Activated CD4-positive, alpha-beta T cell treated with anti-CD3 and anti-CD28 coated beads, Interleukin-2, amount 50 U/mL, for 48 hours (primary cell): ENCODE measurements at regions not wholly inside any gene's neighbourhood (a gene's known extent, or its start where the extent isn't known, plus 50 kb on each side); places are given as distances from the start of the nearest gene placed in this dataset.

Experiments used
- DNase-seq, 2 experiments: peaks; one replicate each; pipeline ENCODE4 v3.0.0-alpha.2; 2020

DNA sequence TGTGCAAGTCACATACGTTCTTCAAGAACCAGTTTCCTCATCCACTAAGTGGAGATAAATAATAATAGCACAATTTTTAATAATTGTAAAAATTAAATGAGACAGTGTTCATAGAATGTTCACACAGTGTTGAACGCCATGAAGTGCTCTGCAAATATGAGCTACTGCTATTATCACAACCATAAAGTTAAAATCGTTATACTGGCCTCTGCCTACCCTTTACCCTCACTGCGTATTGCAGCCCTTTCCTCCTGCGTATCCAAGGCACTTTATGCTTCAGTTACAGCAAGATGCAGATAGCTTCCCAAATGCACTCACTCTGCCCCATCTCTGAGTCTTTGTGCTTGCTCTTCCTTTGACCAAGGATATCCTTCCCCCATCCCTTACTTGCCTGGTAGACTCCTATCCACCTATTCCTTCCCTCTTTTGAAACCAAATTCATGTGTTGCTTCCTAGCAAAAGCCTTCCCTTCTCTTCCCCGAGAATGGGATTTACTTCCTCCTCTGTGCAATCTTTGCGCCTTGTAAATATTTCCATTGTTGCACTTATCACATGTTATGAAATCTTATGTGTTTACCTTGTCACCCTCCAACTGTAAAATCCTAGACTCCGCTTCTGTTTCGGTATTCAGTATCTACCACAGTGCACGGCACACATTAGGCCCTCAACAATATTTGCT is 196.9 kb downstream of the ADAMTS15 start:
- DNase-seq, result no peak

DNA sequence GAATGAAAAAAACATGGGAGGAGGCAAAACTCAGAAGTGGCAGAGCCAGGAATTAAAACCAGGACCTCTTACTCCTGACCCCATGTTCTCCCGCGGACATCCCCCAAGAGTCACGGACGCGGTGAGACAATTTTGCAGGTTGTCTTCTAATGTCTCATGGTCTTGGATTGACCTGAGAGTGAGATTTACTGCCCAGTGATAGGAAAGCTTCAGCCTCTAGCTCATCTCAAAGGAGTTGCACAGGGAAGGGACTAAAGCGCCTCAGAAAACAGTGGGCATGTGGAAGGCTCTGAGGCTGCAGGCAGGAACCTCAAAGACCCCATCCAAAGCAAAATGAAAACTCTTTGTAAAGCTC is 197.4 kb downstream of the ADAMTS15 start:
- DNase-seq, result no peak

DNA sequence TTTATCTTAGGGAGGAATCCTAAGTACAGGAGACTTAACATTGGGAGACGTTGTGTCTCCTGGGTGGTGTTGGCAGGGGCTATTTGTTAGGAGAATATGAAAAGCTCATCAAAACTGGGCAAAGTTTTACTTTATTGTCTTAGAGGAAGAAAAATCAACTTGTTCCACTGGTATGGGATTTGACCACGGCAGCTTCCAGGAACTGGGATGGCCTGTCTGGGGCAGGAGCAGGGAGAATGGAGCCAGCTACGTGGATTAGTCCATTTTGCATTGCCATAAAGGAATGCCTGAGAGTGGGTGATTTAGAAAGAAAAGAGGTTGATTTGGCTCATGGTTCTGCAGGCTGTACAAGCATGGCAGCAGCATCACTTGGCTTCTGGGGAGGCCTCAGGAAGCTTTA is 198.4 kb downstream of the ADAMTS15 start:
- DNase-seq, result no peak

DNA sequence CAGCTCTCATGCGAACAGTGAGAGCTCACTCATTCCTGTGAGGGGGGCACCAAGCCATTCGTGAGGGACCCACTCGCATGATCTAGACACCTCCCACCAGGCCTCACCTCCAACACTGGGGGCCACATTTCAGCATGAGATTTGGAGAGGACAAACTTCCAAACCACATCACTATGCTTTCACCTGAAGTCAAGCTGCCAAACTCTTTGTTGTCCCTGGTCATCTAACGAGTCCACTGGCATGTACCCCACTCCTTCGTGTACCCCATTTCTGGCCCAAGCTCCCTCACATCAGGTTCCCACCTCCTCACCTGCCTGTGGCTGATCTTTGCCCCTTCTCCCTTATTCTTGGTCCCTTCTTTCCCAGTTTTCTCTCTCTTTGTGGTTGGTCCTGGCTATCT is 198.9 kb downstream of the ADAMTS15 start:
- DNase-seq, result no peak

DNA sequence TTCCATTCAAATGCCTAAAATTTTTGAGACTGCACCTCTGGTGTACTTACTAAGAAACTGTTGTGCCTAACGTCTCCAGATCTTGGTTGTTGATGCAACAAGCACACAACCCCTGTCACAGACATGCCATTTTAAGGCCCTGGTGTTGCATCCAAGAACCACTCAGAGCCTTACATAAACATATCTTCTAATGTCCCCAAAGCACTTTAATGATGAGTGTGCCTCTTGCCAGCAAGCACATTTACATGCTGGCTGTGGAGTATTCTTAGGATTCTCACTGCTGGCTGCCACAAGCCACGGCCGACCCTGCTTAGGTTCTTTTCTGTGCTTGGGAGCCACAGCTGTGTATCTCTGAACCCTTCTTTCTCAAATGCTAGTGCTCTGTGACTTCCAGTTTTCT is 201.4 kb downstream of the ADAMTS15 start:
- no peak for DNase-seq

DNA sequence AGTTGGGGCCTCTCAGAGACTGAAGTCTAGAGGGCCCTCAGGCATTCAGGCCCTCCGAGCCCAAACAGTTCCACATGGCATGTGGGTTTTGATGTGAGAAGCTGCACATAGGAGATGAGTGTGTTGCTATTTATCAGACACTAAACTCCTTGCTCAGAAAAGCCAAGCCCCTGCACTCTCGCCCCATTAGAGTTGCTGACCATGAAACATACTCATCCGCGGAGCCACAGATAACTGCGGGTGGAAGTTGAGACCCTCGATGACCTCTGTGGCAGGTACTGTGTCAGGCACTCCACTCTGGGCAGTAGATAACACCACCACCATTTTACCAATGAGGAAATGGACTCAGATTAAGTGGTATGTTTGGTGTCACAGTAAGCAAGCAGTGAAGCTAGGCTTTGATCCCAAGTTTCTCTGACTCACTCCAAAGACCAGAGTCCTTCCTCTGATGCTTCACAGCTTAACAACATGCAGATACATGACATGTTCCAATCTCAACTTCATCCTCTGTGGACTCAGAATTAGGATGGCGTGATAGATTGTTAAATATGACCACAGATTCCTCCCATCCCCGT is 202.1 kb downstream of the ADAMTS15 start:
- DNase-seq, result no peak

DNA sequence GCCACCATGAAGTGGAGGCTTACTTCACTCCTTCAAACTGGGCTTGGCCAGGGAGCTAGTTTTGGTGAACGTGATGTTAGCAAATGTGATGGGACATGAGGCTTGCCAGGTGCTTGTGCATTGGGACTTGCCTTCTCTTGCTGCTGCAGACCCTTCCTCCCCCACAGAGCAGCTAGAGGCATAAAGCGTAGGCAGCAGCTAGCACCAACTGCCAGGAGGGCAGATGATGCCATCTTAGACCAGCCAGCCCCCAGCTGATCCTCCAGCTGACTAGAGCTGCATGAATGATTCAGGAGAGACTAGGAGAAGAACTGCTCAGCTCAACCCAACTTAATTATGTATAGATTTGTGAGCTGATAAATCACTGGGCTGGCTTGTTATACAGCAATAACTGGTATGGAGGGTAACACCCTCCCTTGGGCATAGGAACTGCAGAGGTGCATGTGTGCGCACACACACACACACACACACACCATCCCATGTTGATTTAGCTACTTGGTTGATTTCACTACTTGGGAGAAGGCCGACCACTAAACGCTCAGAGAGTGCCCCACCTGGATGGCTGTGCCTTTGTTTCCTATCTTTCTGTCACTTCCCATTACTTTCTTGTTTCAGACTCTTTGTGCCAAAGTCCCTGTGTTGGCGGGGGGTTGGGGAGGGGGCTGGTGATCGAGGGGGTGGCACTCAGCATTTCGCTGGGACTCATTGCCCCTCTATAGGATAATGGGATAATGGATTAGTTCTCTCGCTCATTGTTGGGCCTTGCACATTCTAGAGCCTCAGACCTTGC is 202.8 kb downstream of the ADAMTS15 start:
- DNase-seq, result no peak

DNA sequence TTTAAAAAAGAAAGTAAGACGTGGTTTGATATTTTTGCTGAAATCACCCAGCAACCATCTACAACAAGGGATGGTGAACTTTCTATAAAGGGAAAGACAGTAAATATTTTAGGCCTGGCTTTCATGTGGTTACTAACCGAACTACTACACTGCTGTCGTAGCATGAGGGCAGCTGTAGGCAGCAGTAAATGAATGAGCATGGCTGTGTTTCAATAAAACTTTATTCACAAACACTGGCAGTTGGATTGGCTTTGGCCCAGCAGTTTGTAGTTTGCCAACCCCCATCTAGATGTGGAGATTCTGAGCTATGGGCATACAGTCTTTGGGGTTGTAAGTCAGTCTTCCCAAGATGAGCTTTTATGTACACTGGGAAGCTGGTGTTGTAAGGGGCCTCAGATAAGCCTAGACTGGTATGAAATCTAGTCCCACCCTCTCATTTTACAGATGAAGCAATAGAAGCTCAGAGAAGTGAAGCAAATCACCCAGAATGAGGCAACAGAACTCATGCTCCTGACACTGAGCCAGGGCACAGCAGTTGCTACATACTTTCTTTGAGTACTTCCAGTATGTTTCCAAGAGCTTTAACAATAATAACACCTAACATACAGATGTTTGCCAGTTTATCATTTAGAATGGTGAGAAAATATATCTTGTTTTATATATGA is 204.4 kb downstream of the ADAMTS15 start:
- DNase-seq, result no peak

DNA sequence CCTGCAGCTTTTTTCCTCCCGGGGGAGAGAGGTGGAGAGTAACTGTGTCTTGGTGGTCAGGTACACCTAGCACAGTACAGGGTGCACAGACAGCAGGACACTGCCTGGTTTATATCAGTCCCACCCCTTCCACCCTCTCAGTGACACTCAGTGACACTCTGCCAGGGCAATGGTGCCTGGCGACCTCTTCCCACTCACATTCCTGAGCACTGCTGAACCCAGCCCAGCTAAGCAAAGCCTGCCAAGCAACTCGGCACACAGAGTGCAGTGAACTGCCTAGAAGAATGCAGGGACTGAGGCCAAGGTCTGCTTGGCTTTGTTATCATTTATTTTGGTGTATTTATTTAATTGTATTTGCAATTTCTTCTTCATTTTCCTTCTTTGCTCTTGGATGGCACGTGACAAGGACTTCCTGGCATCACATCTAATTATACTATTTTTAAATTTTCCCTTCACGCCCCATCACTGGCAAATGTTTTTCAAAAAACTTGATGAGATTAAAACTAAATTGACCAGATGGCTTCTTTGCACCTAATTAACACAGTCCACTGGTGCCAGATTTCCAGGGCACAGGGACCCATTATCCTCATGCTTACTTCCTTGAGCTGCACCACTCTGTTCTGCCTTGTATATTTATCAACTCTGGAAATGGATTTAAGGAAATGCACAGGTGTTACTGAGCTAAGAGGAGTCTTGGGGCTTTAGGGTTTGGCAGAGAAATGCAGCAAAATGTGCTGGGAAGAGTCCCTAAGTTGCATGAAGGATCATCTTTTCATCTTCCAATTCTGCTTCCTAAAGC is 205.6 kb downstream of the ADAMTS15 start:
- no peak for DNase-seq

DNA sequence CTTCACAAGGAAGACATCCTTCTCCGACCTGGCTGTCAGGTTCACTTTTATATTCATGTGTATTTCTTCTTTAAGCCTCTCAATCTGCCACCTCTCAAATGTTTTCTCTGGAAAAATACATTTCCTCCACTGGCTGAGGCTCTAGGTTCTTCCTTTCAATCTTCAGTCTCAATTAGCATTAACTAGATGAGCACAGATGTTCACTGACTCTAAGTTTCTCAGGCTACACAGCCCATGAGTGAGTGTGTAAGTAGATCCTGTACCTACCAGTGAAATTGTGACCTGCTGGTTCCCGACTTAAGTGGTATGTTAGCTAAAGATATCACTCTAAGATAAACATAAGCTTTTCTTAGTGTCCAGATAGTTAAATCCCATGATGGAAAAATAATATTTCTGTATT is 206.9 kb downstream of the ADAMTS15 start:
- no peak for DNase-seq

DNA sequence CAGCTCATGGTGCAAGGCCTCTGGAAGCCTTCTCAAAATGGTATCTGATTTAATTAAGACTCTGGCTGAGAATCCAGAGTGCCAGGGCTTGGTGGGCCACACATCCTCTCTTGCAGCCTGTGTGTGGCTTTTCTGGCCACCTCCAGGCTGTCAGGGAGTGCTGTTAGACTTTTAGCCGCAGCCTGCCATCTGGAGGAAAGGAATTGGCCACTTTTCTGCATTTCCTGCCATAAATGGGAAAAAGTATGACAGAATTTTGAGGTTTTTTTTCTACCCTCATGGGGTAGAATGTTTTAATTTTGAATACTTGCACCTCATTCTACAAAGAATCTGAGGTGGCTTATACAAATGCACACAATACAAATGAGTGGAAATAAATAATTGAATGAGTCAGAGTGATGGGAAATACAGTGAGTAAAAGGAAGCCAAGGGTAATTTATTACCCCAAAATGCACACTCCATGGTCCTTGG is 218.4 kb downstream of the ADAMTS15 start:
- DNase-seq, result no peak

DNA sequence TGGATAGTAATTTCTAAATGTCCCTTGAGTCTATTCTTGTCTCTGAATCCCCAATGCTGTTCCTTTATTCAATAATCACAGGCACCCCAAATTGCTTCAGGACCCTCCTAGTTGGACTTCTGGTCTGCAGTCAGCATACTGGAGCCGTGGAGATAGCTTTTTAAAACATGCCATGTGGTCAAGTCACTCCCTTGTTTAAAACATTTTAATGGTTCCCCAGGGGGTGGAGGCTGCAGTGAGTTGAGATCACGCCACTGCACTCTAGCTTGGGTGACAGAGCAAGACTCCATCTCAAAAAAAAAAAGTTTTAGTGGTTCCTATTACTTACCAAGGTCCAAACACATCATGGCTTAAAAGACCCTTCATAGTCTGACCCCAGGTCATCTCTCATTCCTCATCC is 220.3 kb downstream of the ADAMTS15 start:
- DNase-seq, result no peak

DNA sequence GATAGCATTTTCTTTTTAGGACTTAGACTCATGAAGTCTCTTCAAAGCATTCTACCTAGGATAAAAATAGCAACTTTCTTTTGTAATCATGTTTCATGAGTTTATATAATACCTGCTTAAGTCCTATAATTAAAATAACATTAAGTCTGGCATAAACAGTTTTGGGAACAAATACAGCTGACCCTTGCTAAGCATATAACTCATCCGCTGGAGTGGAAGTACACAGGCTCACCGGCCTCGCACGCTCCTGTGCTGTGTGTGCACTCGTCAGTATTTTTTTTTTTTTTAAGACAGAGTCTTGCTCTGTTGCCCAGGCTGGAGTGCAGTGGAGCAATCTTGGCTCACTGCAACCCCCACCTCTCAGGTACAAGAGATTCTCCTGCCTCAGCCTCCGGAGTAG is 221.8 kb downstream of the ADAMTS15 start:
- no peak for DNase-seq

DNA sequence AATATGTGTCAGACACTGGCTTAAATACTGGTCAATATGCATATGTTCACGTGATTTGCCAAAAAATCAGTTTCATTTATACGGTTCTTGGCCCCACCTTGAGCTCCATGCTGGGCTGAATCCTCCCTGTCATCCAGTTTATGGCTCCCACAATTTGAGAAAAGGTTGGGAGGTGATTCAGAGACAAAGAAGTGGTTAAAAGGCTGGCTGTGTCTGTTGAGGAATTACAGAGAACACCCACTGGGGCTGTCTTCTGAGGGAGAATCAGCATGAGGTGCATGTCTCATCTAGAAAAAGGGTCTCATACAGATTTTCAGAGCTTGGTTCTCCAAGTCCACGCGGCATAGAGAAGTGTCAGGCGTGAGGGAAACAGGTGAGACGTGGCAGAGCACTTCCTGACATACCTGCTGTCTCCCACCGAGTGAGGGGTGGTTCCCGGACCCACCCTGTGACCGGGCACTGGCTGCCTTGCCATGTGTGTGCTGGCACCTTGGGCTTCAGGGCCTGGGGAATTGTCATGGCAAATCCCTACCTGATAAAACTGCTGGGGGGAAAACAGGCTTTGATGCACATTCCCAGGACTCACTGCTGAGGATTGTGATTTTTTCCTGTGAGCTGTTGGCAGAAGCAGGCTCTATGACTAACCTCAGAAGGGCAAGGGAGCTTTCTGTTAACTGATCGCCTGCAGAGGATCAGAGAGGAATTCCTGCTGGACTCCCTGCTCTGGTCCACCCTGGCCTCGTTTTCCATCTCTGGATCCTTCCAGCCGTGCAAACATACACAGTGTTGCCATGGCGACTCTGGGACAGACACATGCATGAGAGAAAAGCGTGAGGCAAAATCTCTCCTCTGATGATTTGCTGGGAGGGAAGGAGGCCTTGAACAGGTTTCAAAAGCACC is 223.6 kb downstream of the ADAMTS15 start:
- DNase-seq, result no peak

DNA sequence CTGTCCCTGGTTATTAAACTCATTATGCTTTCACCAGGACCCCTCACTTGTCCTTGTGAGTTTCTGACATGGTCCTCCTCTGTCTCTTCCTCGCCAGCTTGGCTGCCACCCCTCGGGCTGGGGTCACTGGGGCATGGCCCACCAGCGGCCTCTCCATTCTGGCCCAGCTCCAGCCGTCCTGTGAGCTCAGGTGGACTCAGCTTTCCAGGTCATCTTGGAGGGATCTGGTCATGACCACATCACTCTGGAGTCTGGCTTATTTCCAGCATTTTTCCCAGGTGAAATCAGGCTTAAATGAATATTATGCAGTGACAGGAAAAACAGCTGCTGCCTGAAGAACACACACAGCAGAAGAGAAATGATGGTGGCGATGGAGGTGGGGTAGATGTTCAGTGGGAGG is 224.5 kb downstream of the ADAMTS15 start:
- DNase-seq, result no peak

DNA sequence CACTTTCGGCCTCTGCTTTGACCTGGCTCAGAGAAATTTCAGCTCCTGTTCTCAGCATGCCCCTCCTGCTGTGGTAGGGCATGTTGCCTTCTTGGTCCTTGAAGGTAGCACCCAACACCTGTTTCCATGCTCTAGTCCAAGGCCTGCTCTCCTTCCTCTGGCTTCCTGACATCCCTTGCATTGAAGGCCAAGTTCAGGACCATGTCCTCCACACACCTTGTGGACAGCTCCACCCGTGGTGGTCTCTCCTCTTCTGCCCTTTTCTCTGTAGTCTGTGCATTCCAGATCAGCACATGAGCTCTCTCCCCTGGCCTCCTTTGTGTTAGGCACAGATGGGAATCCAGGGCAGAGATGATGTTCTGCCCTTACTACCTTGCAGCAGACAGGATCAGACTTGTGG is 225.3 kb downstream of the ADAMTS15 start:
- no peak for DNase-seq

DNA sequence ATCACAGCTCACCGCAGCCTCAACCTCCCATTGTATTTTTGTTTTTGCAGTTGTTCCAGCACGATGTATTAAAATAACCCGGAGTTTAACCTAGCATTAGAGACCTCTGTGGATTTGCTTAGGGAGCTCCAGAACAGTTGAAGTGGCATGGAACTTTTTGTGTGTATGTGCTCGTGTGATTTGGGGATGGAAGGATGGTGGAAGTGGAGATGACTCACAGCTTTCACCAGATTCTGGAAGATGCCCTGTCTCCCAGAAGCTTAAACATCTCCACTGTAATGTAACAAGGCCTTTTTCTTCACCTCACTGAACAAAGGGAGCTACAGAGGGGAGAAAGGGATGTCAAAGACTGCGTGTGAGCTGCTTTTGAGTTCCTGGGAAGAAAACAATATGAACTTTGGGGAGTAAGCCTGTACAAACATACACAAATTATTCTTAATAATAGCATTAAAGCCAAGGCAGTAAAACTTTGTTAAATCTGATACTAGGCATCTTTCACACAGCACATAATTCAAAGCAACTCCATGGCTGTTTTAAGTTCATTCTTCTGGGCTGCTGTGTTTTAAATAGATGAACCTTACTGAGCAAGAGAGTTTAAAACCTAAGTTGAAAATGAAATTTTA is 226.4 kb downstream of the ADAMTS15 start:
- no peak for DNase-seq

DNA sequence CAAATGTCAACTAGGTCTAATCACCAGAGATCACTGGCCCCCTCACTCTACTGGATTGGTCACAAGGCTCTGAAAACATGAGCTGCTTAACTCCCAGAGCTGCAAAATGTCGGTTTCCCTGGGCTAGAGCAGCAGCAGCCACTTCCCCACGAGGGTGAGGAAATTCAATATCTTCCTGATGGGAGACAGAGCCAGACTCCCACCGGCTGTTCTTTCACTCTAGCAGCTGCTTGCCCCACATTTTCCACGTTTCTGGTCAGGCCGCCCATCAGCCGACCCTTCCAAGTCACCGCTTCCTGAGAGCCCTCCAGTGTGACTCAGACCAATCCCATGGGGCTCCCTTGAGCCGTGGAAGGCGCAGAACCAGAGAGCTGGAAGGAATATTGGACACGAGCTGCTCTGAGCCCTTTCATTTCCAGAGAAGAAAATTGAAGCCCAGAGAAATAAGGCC is 227.0 kb downstream of the ADAMTS15 start:
- DNase-seq, result no peak

DNA sequence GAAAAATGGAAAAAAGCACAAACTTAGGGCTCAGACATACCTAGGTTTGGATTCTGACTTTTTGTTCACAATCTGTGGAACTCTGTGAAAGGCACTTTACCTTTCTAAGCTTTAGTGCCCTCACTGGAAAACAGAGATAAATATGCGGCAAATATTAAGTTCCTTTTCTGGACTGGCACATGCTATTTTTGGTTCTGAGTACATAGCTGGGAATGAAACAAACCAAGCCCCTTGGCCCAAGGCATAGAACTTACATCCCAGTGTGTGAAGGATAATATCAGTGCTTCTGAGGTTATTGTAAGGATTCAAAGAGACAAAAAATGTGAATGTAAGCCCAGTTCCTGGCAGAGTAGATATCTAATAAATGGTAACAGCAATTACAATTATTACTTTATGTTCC is 227.5 kb downstream of the ADAMTS15 start:
- no peak for DNase-seq

DNA sequence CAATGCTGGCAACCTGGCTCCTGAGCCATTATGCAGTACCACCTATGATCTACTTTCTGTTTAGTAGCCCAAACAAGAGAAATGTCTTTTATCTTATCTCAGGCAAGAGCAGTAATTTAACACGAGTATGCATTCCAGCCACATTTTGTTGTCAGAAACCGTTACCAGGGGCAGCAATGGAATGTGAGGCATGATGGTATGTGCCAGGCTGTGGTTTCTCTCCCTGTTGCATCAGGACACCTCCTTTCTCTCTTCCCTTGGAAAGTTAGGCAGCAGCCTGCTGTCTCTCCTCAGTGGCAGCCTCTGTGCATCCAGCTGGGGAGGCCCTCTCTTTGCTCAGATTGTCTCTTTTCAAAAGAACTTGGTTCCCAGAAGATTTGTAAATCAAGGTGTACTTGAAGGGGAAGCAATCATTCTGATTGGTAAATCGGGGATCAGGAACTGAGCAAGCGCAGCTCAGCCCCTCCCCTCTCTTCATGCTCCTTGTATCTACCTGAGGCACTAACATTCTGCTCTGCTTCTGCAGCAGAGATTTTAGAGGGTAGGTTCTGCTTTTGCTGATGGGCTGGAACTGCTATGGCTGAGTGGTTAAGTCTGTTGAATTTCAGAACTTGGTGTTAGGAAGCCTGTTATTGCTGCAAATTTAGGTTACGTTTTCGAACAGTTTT is 229.2 kb downstream of the ADAMTS15 start:
- DNase-seq, result no peak

DNA sequence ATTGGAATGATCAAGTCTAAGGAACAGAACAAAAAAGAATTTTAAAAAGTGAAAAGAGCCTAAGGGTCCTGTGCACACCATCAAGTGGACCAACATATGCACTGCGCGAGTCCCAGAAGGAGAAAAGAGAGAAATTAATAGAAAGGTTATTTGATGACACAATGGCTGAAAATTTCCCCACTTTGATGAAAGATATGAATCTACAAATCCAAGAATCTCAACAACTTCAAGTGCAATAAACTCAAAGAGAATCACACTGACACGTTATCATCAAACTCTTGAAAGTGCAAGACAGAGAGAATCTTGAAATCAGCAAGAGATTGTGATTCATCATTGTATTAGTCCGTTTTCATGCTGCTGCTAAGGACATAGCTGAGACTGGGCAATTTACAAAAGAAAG is 230.8 kb downstream of the ADAMTS15 start:
- no peak for DNase-seq
